ENCODE measurements at regions not wholly inside any gene's neighbourhood (a gene's known extent, or its start where the extent isn't known, plus 50 kb on each side); places are given as distances from the start of the nearest gene placed in this dataset.

DNA sequence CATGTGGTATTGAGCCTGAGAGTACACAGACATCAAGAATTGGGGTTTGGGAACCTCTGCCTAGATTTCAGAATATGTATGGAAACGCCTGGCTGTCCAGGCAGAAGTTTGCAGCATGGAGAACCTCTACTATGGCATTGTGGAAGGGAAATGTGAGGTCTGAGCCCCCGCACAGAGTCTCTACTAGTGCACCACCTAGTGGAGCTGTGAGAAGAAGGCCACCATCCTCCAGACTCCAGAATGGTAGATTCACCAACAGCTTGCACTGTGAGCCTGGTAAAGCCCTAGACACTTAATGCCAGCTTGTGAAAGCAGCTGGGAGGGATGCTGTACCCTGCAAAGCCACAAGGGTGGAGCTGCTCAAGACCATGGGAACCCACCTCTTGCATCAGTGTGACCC, 658.2 kb downstream of the HACE1 start:
- H3K36me3 ChIP-seq (ENCODE audit: low read length) = no peaks in the 10 kb centered on the region
- H4K20me1 ChIP-seq (ENCODE audit: low read depth, low read length) = no peaks in the 10 kb centered on the region
- no peak overlapping the region for H3K4me2 ChIP-seq (ENCODE audit: low read depth, low read length, poor library complexity, severe bottlenecking)
- TF ChIP-seq EZH2phosphoT487 (conservative IDR thresholded peaks at IDR 0.05; ENCODE audit: low read length) (no peak), CTCF (IDR thresholded peaks at IDR 0.05; ENCODE audit: insufficient read depth, low read length, poor library complexity, severe bottlenecking) (no peak)
- H2AFZ ChIP-seq (ENCODE audit: low read depth, low read length, severe bottlenecking) = no peak overlapping the region
- H3K79me2 ChIP-seq (ENCODE audit: insufficient read depth, low read length) = no peaks in the 10 kb centered on the region
- H3K27ac ChIP-seq (ENCODE audit: low read depth, low read length) = no peak overlapping the region
- no peaks in the 10 kb centered on the region for H3F3A ChIP-seq (ENCODE audit: insufficient read depth)
- H3K9ac ChIP-seq (ENCODE audit: low read length) = no peak overlapping the region
- no peaks in the 10 kb centered on the region for H3K9me3 ChIP-seq (ENCODE audit: insufficient read depth, low read length)
- H3K27me3 ChIP-seq (ENCODE audit: low read length) = no peaks in the 10 kb centered on the region
- H3K4me3 ChIP-seq (ENCODE audit: insufficient read depth, low read length, poor library complexity, severe bottlenecking) = no peak overlapping the region
- H3K9me2 ChIP-seq (replicated peaks; ENCODE audit: insufficient read depth, low read length) = no peaks in the 10 kb centered on the region

DNA sequence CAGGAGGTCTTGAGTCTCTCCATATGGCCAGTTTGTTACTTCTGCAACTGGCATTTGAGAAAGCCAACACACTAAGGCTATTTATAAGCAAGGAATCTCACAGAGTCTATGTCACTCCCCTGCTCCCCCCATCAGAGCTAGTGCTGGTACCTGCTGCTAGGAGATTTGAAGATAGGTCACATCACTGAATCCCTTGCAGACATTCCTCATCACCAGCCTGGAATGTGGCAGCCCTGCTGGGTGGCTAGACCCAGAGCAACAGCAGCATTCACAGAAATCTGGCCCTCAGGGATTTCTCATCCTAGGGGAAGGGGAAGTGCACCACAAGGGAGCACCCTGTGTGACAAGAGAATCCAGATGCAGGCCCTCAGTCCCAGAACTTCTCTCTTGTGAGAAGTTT, 672.1 kb downstream of the HACE1 start:
- H3F3A ChIP-seq (ENCODE audit: insufficient read depth) = no peaks in the 10 kb centered on the region
- H3K4me3 ChIP-seq (ENCODE audit: insufficient read depth, low read length, poor library complexity, severe bottlenecking) = no peak overlapping the region
- H3K9me2 ChIP-seq (replicated peaks; ENCODE audit: insufficient read depth, low read length) = no peaks in the 10 kb centered on the region
- no peaks in the 10 kb centered on the region for H4K20me1 ChIP-seq (ENCODE audit: low read depth, low read length)
- no peak overlapping the region for H3K4me2 ChIP-seq (ENCODE audit: low read depth, low read length, poor library complexity, severe bottlenecking)
- no peak for TF ChIP-seq EZH2phosphoT487 (conservative IDR thresholded peaks at IDR 0.05; ENCODE audit: low read length)
- no peak for TF ChIP-seq CTCF (IDR thresholded peaks at IDR 0.05; ENCODE audit: insufficient read depth, low read length, poor library complexity, severe bottlenecking)
- H3K27me3 ChIP-seq (ENCODE audit: low read length) = no peaks in the 10 kb centered on the region
- H3K36me3 ChIP-seq (ENCODE audit: low read length) = no peaks in the 10 kb centered on the region
- H3K9me3 ChIP-seq (ENCODE audit: insufficient read depth, low read length) = no peaks in the 10 kb centered on the region
- no peak overlapping the region for H3K9ac ChIP-seq (ENCODE audit: low read length)
- no peaks in the 10 kb centered on the region for H3K79me2 ChIP-seq (ENCODE audit: insufficient read depth, low read length)
- no peak overlapping the region for H2AFZ ChIP-seq (ENCODE audit: low read depth, low read length, severe bottlenecking)
- no peak overlapping the region for H3K27ac ChIP-seq (ENCODE audit: low read depth, low read length)

GRCh38 chr6:104186831-104187230, 672.9 kb downstream of the HACE1 start:
- Histone ChIP-seq H3K79me2 (ENCODE audit: insufficient read depth, low read length) (no peaks in the 10 kb centered on the region), H3K9me3 (ENCODE audit: insufficient read depth, low read length) (no peaks in the 10 kb centered on the region), H3F3A (ENCODE audit: insufficient read depth) (no peaks in the 10 kb centered on the region), H3K9me2 (replicated peaks; ENCODE audit: insufficient read depth, low read length) (no peaks in the 10 kb centered on the region), H3K9ac (ENCODE audit: low read length) (no peak overlapping the region), H3K27ac (ENCODE audit: low read depth, low read length) (no peak overlapping the region), H3K36me3 (ENCODE audit: low read length) (no peaks in the 10 kb centered on the region), H4K20me1 (ENCODE audit: low read depth, low read length) (no peaks in the 10 kb centered on the region), H3K4me2 (ENCODE audit: low read depth, low read length, poor library complexity, severe bottlenecking) (no peak overlapping the region), H3K4me3 (ENCODE audit: insufficient read depth, low read length, poor library complexity, severe bottlenecking) (no peak overlapping the region), H3K27me3 (ENCODE audit: low read length) (no peaks in the 10 kb centered on the region), H2AFZ (ENCODE audit: low read depth, low read length, severe bottlenecking) (no peak overlapping the region)
- no peak for TF ChIP-seq CTCF (IDR thresholded peaks at IDR 0.05; ENCODE audit: insufficient read depth, low read length, poor library complexity, severe bottlenecking)
- no peak for TF ChIP-seq EZH2phosphoT487 (conservative IDR thresholded peaks at IDR 0.05; ENCODE audit: low read length)
